ENCODE measurements at regions not wholly inside any gene's neighbourhood (a gene's known extent, or its start where the extent isn't known, plus 50 kb on each side); places are given as distances from the start of the nearest gene placed in this dataset.
"Not testable (repeated sequence)": the region's sequence is repeated elsewhere in the genome, so short reads cannot be mapped to it uniquely, and the experiment has no call there.

GRCh38 chr2:192444286-192444838, 249.6 kb upstream of the TMEFF2 start:
- no peak for DNase-seq
- Mint-ChIP-seq H3K27me3 (no peaks in the 10 kb centered on the region), H3K4me3 (no peak overlapping the region), H3K27ac (no peak overlapping the region), H3K4me1 (no peaks in the 10 kb centered on the region), H3K36me3 (no peaks in the 10 kb centered on the region), H3K9me3 (no peaks in the 10 kb centered on the region)

GRCh38 chr2:192443831-192444230, 249.1 kb upstream of the TMEFF2 start:
- H3K36me3 Mint-ChIP-seq: no peaks in the 10 kb centered on the region
- no peaks in the 10 kb centered on the region for H3K4me1 Mint-ChIP-seq
- H3K9me3 Mint-ChIP-seq: no peaks in the 10 kb centered on the region
- DNase-seq: no peak
- H3K27me3 Mint-ChIP-seq: no peaks in the 10 kb centered on the region
- no peak overlapping the region for H3K4me3 Mint-ChIP-seq
- no peak overlapping the region for H3K27ac Mint-ChIP-seq

GRCh38 chr2:192438239-192438638, 243.5 kb upstream of the TMEFF2 start:
- no peak for DNase-seq
- H3K4me1 Mint-ChIP-seq: no peaks in the 10 kb centered on the region
- H3K9me3 Mint-ChIP-seq: no peaks in the 10 kb centered on the region
- no peaks in the 10 kb centered on the region for H3K27me3 Mint-ChIP-seq
- no peak overlapping the region for H3K4me3 Mint-ChIP-seq
- H3K36me3 Mint-ChIP-seq: no peaks in the 10 kb centered on the region
- no peak overlapping the region for H3K27ac Mint-ChIP-seq

GRCh38 chr2:192437653-192438052, 242.9 kb upstream of the TMEFF2 start:
- Mint-ChIP-seq H3K4me3 (no peak overlapping the region), H3K27me3 (no peaks in the 10 kb centered on the region), H3K36me3 (no peaks in the 10 kb centered on the region)

GRCh38 chr2:192424243-192424642, 229.5 kb upstream of the TMEFF2 start:
- DNase-seq: no peak
- no peak overlapping the region for H3K4me3 Mint-ChIP-seq
- no peaks in the 10 kb centered on the region for H3K36me3 Mint-ChIP-seq
- H3K9me3 Mint-ChIP-seq: no peaks in the 10 kb centered on the region
- H3K4me1 Mint-ChIP-seq: no peaks in the 10 kb centered on the region
- no peaks in the 10 kb centered on the region for H3K27me3 Mint-ChIP-seq
- H3K27ac Mint-ChIP-seq: no peak overlapping the region

More at GRCh38 chr2:192437653-192438052, 242.9 kb upstream of the TMEFF2 start:
- Mint-ChIP-seq H3K9me3 (no peaks in the 10 kb centered on the region), H3K27ac (no peak overlapping the region), H3K4me1 (no peaks in the 10 kb centered on the region)
- DNase-seq: no peak

GRCh38 chr2:192419786-192420185, 225.1 kb upstream of the TMEFF2 start:
- no peaks in the 10 kb centered on the region for H3K4me1 Mint-ChIP-seq
- no peak overlapping the region for H3K4me3 Mint-ChIP-seq
- no peak overlapping the region for H3K27ac Mint-ChIP-seq
- no peaks in the 10 kb centered on the region for H3K9me3 Mint-ChIP-seq
- H3K27me3 Mint-ChIP-seq: no peaks in the 10 kb centered on the region
- no peaks in the 10 kb centered on the region for H3K36me3 Mint-ChIP-seq
- DNase-seq: no peak

GRCh38 chr2:192416060-192416459, 221.3 kb upstream of the TMEFF2 start:
- no peak overlapping the region for H3K27ac Mint-ChIP-seq
- no peak overlapping the region for H3K4me3 Mint-ChIP-seq
- no peaks in the 10 kb centered on the region for H3K27me3 Mint-ChIP-seq
- no peaks in the 10 kb centered on the region for H3K36me3 Mint-ChIP-seq
- DNase-seq: no peak
- no peaks in the 10 kb centered on the region for H3K4me1 Mint-ChIP-seq
- H3K9me3 Mint-ChIP-seq: no peaks in the 10 kb centered on the region

- no peaks in the 10 kb centered on the region for H3K4me1 Mint-ChIP-seq
- H3K27me3 Mint-ChIP-seq: no peaks in the 10 kb centered on the region
- H3K36me3 Mint-ChIP-seq: no peaks in the 10 kb centered on the region
- H3K27ac Mint-ChIP-seq: no peak overlapping the region
- H3K4me3 Mint-ChIP-seq: no peak overlapping the region
- DNase-seq: no peak
- H3K9me3 Mint-ChIP-seq: no peaks in the 10 kb centered on the region
These were observed 220.1 kb upstream of the TMEFF2 start for GRCh38 chr2:192414794-192415193.

GRCh38 chr2:192413812-192414681, 219.3 kb upstream of the TMEFF2 start:
- no peaks in the 10 kb centered on the region for H3K4me1 Mint-ChIP-seq
- H3K27me3 Mint-ChIP-seq: no peaks in the 10 kb centered on the region
- H3K27ac Mint-ChIP-seq: no peak overlapping the region
- no peak overlapping the region for H3K4me3 Mint-ChIP-seq
- no peaks in the 10 kb centered on the region for H3K9me3 Mint-ChIP-seq
- peak; percentile 0 for DNase-seq
- no peaks in the 10 kb centered on the region for H3K36me3 Mint-ChIP-seq

- H3K27ac Mint-ChIP-seq, DNase-seq, H3K36me3 Mint-ChIP-seq, H3K4me1 Mint-ChIP-seq, H3K27me3 Mint-ChIP-seq, H3K4me3 Mint-ChIP-seq, H3K9me3 Mint-ChIP-seq: not testable (repeated sequence)
These were observed 218.1 kb upstream of the TMEFF2 start for GRCh38 chr2:192412866-192413265.

GRCh38 chr2:192412394-192412793, 217.7 kb upstream of the TMEFF2 start:
- no peak for DNase-seq
- no peaks in the 10 kb centered on the region for H3K27me3 Mint-ChIP-seq
- no peaks in the 10 kb centered on the region for H3K4me1 Mint-ChIP-seq
- no peaks in the 10 kb centered on the region for H3K36me3 Mint-ChIP-seq
- no peaks in the 10 kb centered on the region for H3K9me3 Mint-ChIP-seq
- H3K4me3 Mint-ChIP-seq: no peak overlapping the region
- H3K27ac Mint-ChIP-seq: no peak overlapping the region

- no peaks in the 10 kb centered on the region for H3K27me3 Mint-ChIP-seq
- no peak overlapping the region for H3K27ac Mint-ChIP-seq
- no peaks in the 10 kb centered on the region for H3K9me3 Mint-ChIP-seq
- no peaks in the 10 kb centered on the region for H3K36me3 Mint-ChIP-seq
- no peaks in the 10 kb centered on the region for H3K4me1 Mint-ChIP-seq
- DNase-seq: no peak
- no peak overlapping the region for H3K4me3 Mint-ChIP-seq
These were observed 217.0 kb upstream of the TMEFF2 start for GRCh38 chr2:192411755-192412154.

GRCh38 chr2:192410319-192410718, 215.6 kb upstream of the TMEFF2 start:
- no peak for DNase-seq
- no peaks in the 10 kb centered on the region for H3K27me3 Mint-ChIP-seq
- no peaks in the 10 kb centered on the region for H3K9me3 Mint-ChIP-seq
- H3K36me3 Mint-ChIP-seq: no peaks in the 10 kb centered on the region
- no peaks in the 10 kb centered on the region for H3K4me1 Mint-ChIP-seq
- no peak overlapping the region for H3K4me3 Mint-ChIP-seq
- H3K27ac Mint-ChIP-seq: no peak overlapping the region

- H3K27ac Mint-ChIP-seq: no peak overlapping the region
- H3K27me3 Mint-ChIP-seq: peaks cover 3% of the 10 kb centered on the region
- peaks cover 2% of the 10 kb centered on the region for H3K9me3 Mint-ChIP-seq
- no peak for DNase-seq
- no peak overlapping the region for H3K4me3 Mint-ChIP-seq
- no peaks in the 10 kb centered on the region for H3K4me1 Mint-ChIP-seq
- H3K36me3 Mint-ChIP-seq: no peaks in the 10 kb centered on the region
These were observed 213.0 kb upstream of the TMEFF2 start for GRCh38 chr2:192407692-192408091.

- Mint-ChIP-seq H3K27me3 (no peaks in the 10 kb centered on the region), H3K36me3 (no peaks in the 10 kb centered on the region), H3K9me3 (peaks cover 6% of the 10 kb centered on the region), H3K4me1 (no peaks in the 10 kb centered on the region), H3K27ac (no peak overlapping the region), H3K4me3 (no peak overlapping the region)
- no peak for DNase-seq
These were observed 203.5 kb upstream of the TMEFF2 start for GRCh38 chr2:192398236-192398635.

- H3K4me1 Mint-ChIP-seq: no peaks in the 10 kb centered on the region
- H3K27me3 Mint-ChIP-seq: no peaks in the 10 kb centered on the region
- H3K4me3 Mint-ChIP-seq: no peak overlapping the region
- peaks cover 6% of the 10 kb centered on the region for H3K9me3 Mint-ChIP-seq
- no peaks in the 10 kb centered on the region for H3K36me3 Mint-ChIP-seq
- H3K27ac Mint-ChIP-seq: no peak overlapping the region
- DNase-seq: no peak
These were observed 199.9 kb upstream of the TMEFF2 start for GRCh38 chr2:192394605-192395004.
